EL (cell line): ENCODE measurements at regions not wholly inside any gene's neighbourhood (a gene's known extent, or its start where the extent isn't known, plus 50 kb on each side); places are given as distances from the start of the nearest gene placed in this dataset.

ENCODE experiments used
- DNase-seq: peaks from one replicate; pipeline ENCODE4 v3.0.0-alpha.2; 2016

- DNase-seq, result no peak
These were observed 1454.8 kb upstream of the LRRTM3 start for GRCh38 chr10:65470986-65471385.

- DNase-seq, result no peak
These were observed 1443.0 kb upstream of the LRRTM3 start for GRCh38 chr10:65482848-65483247.

- no peak for DNase-seq
These were observed 1434.0 kb upstream of the LRRTM3 start for GRCh38 chr10:65491799-65492198.

- no peak for DNase-seq
These were observed 1429.3 kb upstream of the LRRTM3 start for GRCh38 chr10:65496541-65496940.

GRCh38 chr10:65497837-65498236 is 1428.0 kb upstream of the LRRTM3 start:
- DNase-seq, result no peak

- DNase-seq, result no peak
These were observed 1425.1 kb upstream of the LRRTM3 start for GRCh38 chr10:65500716-65501115.

- DNase-seq, result no peak
These were observed 1424.6 kb upstream of the LRRTM3 start for GRCh38 chr10:65501259-65501658.

- peak; percentile 1 for DNase-seq
These were observed 1407.5 kb upstream of the LRRTM3 start for GRCh38 chr10:65518379-65518778.

GRCh38 chr10:65528986-65529385 is 1396.8 kb upstream of the LRRTM3 start:
- DNase-seq, result no peak

GRCh38 chr10:65531545-65531944 is 1394.3 kb upstream of the LRRTM3 start:
- DNase-seq, result no peak

- DNase-seq, result no peak
These were observed 1391.1 kb upstream of the LRRTM3 start for GRCh38 chr10:65534771-65535170.

GRCh38 chr10:65544756-65545155 is 1381.1 kb upstream of the LRRTM3 start:
- no peak for DNase-seq

GRCh38 chr10:65548001-65548400 is 1377.8 kb upstream of the LRRTM3 start:
- DNase-seq, result no peak

GRCh38 chr10:65550761-65551160 is 1375.1 kb upstream of the LRRTM3 start:
- DNase-seq, result no peak

GRCh38 chr10:65555192-65555591 is 1370.6 kb upstream of the LRRTM3 start:
- DNase-seq, result no peak

GRCh38 chr10:65556006-65556405 is 1369.8 kb upstream of the LRRTM3 start:
- no peak for DNase-seq

GRCh38 chr10:65559369-65559768 is 1366.5 kb upstream of the LRRTM3 start:
- DNase-seq, result no peak

GRCh38 chr10:65565246-65565645 is 1360.6 kb upstream of the LRRTM3 start:
- no peak for DNase-seq

GRCh38 chr10:65566906-65567305 is 1358.9 kb upstream of the LRRTM3 start:
- DNase-seq, result no peak

- DNase-seq, result peak; percentile 42
These were observed 1355.5 kb upstream of the LRRTM3 start for GRCh38 chr10:65570143-65571010.

GRCh38 chr10:65571011-65571570 is 1354.7 kb upstream of the LRRTM3 start:
- peak; percentile 15 for DNase-seq

GRCh38 chr10:65581426-65582026 is 1344.3 kb upstream of the LRRTM3 start:
- no peak for DNase-seq

GRCh38 chr10:65602182-65602865 is 1323.5 kb upstream of the LRRTM3 start:
- no peak for DNase-seq

GRCh38 chr10:65611592-65611991 is 1314.2 kb upstream of the LRRTM3 start:
- DNase-seq, result no peak
